GM18909 (cell line): ENCODE measurements at regions not wholly inside any gene's neighbourhood (a gene's known extent, or its start where the extent isn't known, plus 50 kb on each side); places are given as distances from the start of the nearest gene placed in this dataset.

Experiments used
- ATAC-seq: cut with Tn5 transposase; IDR thresholded peaks from one replicate; pipeline ENCODE4 v1.9.1; 2021; ENCODE audit warnings: mild to moderate bottlenecking; ENCODE audit not compliant: unreplicated experiment, poor library complexity

DNA sequence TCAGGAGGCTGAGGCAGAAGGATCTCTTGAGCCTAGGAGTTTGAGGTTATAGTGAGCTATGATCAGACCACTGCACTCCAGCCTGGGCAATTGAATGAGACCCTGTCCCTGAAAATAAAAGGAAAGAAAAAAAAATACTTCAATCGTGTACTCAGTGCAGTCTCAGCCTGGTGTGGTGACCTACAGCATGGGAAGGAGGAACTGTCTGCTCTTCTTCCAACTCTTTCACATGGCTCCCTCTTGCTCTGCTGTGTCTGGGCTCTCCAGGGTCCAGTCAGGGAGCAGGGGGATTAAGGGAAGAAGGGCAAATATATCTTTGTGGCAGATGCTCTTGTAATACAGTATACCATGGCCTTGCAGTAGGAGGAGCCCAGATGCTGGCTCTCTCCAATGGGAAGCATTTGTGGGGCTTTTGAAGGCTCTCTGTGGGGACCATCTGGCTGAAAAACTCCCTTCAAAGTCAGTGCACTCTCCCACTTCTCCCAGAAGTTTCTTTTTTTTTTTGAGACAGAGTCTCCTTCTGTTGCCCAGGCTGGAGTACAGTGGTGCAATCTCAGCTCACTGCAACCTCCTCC, 76.6 kb upstream of the TMPO start:
- no peak for ATAC-seq

GRCh38 chr12:98439471-98439951, 75.9 kb upstream of the TMPO start:
- ATAC-seq: no peak

- ATAC-seq: no peak
Measured at GRCh38 chr12:98439981-98440581, 75.3 kb upstream of the TMPO start.

- no peak for ATAC-seq
Measured at GRCh38 chr12:98446060-98446459, 69.3 kb upstream of the TMPO start.

GRCh38 chr12:98446682-98447081, 68.7 kb upstream of the TMPO start:
- ATAC-seq: no peak

- ATAC-seq: no peak
Measured at GRCh38 chr12:98449584-98449983, 65.8 kb upstream of the TMPO start.

GRCh38 chr12:98453070-98453469, 62.3 kb upstream of the TMPO start:
- no peak for ATAC-seq

GRCh38 chr12:98453492-98453891, 61.9 kb upstream of the TMPO start:
- ATAC-seq: no peak

- ATAC-seq: no peak
Measured at GRCh38 chr12:98456041-98456440, 59.3 kb upstream of the TMPO start.

GRCh38 chr12:98456576-98457573, 58.5 kb upstream of the TMPO start:
- ATAC-seq: peak; percentile 65

DNA sequence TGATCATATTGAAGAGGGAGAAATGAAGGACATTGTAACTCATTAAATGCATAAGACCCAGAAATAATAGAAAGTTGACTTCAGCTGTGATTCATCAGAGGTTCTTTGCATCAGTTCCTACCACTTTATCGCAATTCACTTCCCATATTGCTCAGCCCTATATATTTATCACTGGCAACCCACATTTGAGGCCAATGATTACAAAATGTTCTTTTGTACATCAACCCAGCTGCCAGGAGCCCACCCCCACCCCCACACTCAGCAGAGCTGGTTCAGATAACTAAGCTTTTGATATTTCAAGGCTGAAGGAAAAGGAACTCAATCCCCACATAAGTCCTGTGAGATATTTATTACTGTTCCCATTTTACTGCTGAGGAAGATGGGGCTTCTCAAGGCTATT, 51.2 kb upstream of the TMPO start:
- ATAC-seq: no peak

DNA sequence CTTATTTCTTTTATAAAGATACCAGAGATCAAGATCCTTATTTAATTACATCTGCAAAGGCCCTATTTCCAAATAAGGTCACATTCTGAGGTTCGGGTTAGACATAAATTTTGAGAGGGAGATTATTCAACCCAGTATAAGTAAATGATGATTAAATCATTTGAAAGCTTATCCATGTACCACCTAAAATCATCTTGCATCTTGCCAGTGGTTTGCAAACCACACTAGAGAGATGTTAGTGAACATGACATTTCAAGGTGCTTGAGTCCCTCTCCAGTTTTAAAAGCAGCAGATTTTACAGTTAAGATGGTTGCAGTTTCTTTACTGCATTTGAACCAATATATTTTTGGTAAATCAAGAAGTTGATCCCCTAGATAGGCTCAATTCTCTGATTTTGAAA, 49.9 kb upstream of the TMPO start:
- ATAC-seq: no peak
